ENCODE measurements at regions not wholly inside any gene's neighbourhood (a gene's known extent, or its start where the extent isn't known, plus 50 kb on each side); places are given as distances from the start of the nearest gene placed in this dataset.

DNA sequence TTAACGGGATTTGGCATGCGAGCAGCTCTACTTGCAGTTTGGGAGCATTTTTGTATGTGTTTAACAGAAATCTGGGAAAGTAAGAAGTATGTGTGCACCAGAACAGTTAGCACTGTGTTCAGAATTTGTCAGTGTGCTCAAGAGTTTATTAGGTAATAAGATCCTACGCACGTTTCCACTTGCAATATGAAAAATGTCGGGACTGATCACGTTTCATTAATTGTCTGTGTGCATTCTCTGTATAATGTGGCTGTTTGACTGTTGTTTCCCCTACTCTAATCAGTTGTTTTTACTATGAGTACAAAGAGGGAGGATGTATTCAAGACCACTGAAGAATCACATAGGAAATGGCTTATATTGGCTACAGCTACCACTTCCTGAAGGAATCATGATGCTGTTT lies 349.7 kb upstream of the POU3F2 start:
- no peak for TF ChIP-seq POLR2A (IDR thresholded peaks at IDR 0.05; ENCODE audit: low read depth, low read length)
- TF ChIP-seq POLR2AphosphoS5 (IDR thresholded peaks at IDR 0.05; ENCODE audit: low read depth, low read length): no peak
